PC-9 (cell line): ENCODE measurements at regions not wholly inside any gene's neighbourhood (a gene's known extent, or its start where the extent isn't known, plus 50 kb on each side); places are given as distances from the start of the nearest gene placed in this dataset.

Source experiments
- BruUV-seq: library from RNA; stranded (reverse); fragments of 400-500 nt; replicated peaks from 2 replicates; lab custom pipeline; 2021; lab: Mats Ljungman, UMichigan
- CTCF ChIA-PET: fragments of 300-600 bp; sonication (Branson Sonifier 250); formaldehyde crosslinking; loops from one replicate; lab custom pipeline; 2022; ENCODE audit warnings: antibody characterized with exemption; lab: Charles Lee
- POLR2A ChIA-PET: fragments of 300-600 bp; sonication (Branson Sonifier 250); formaldehyde crosslinking; loops from one replicate; lab custom pipeline; 2022; ENCODE audit warnings: antibody characterized with exemption; ENCODE audit not compliant: unreplicated experiment; lab: Charles Lee
- DNase-seq, 2 experiments: peaks; one replicate each; pipeline versions ENCODE4 v3.0.0 to v3.0.0-alpha.2; 2015 to 2022; ENCODE audit warnings: mixed read lengths in 1 of 2
- H2AFZ ChIP-seq: fragments of 200-600 bp; sonication (generic); 2 replicates; pipeline ENCODE4 v1.8.1; 2017; ENCODE audit warnings: antibody characterized with exemption
- H3F3A ChIP-seq: fragments of 200-600 bp; sonication (generic); 2 replicates; pipeline ENCODE4 v1.8.1; 2017; ENCODE audit warnings: antibody characterized with exemption, mild to moderate bottlenecking, low read depth; ENCODE audit not compliant: insufficient read depth
- H3K27ac ChIP-seq: fragments of 200-600 bp; sonication (generic); 2 replicates; pipeline ENCODE4 v1.6.1; 2016; ENCODE audit warnings: mixed run types
- H3K27me3 ChIP-seq: fragments of 200-600 bp; sonication (generic); 2 replicates; pipeline ENCODE4 v1.6.1; 2016; ENCODE audit warnings: low read depth, mixed run types; ENCODE audit not compliant: insufficient read depth
- H3K36me3 ChIP-seq: fragments of 200-600 bp; sonication (generic); 2 replicates; pipeline ENCODE4 v1.6.1; 2016; ENCODE audit warnings: low read depth, mixed run types
- H3K4me1 ChIP-seq: fragments of 200-600 bp; sonication (generic); replicated peaks from 2 replicates; pipeline ENCODE4 v1.6.1; 2016; ENCODE audit warnings: mixed run types; ENCODE audit not compliant: insufficient read depth
- H3K4me2 ChIP-seq: fragments of 200-600 bp; sonication (generic); 2 replicates; pipeline ENCODE4 v1.6.1; 2017; ENCODE audit warnings: mixed run types
- H3K4me3 ChIP-seq: fragments of 200-600 bp; sonication (generic); 2 replicates; pipeline ENCODE4 v1.6.1; 2016; ENCODE audit warnings: mixed run types
- H3K79me2 ChIP-seq: fragments of 200-600 bp; sonication (generic); 2 replicates; pipeline ENCODE4 v1.6.1; 2017; ENCODE audit warnings: low read depth, mixed run types
- H3K9me2 ChIP-seq: fragments of 200-600 bp; sonication (generic); 2 replicates; pipeline ENCODE4 v1.8.1; 2017; ENCODE audit warnings: mild to moderate bottlenecking; ENCODE audit not compliant: insufficient read depth
- H3K9me3 ChIP-seq: fragments of 200-600 bp; sonication (generic); 2 replicates; pipeline ENCODE4 v1.8.1; 2016; ENCODE audit warnings: low read depth; ENCODE audit not compliant: insufficient read depth
- H4K20me1 ChIP-seq: fragments of 200-600 bp; sonication (generic); 2 replicates; pipeline ENCODE4 v1.8.1; 2017; ENCODE audit not compliant: insufficient read depth
- CTCF ChIP-seq: fragments of 200-600 bp; sonication (generic); conservative IDR thresholded peaks from 2 replicates; pipeline ENCODE4 v1.6.1; 2017; ENCODE audit warnings: mixed run types, antibody characterized with exemption, mild to moderate bottlenecking, moderate library complexity
- EZH2 ChIP-seq: fragments of 200-600 bp; sonication (generic); IDR thresholded peaks from 2 replicates; pipeline ENCODE4 v1.8.0; 2017; ENCODE audit warnings: antibody characterized with exemption, low read depth
- intact Hi-C: fragments of 100-400 bp; cut with micrococcal nuclease; formaldehyde crosslinking; loops from one replicate; pipeline ENCODE4 v1.10.0; 2022; ENCODE audit not compliant: unreplicated experiment

- BruUV-seq, result no TSS peak
- intact Hi-C loops, result no loop called here
- TF ChIP-seq EZH2, result no peak
- no peak for TF ChIP-seq CTCF
- Histone ChIP-seq H2AFZ (no peak overlapping the region), H3K27me3 (no peaks in the 10 kb centered on the region), H3K4me1 (peaks cover 7% of the 10 kb centered on the region; the same call in 1 of the 2 replicates), H3K9me3 (peaks cover 4% of the 10 kb centered on the region; the same call in 1 of the 2 replicates), H3K79me2 (no peaks in the 10 kb centered on the region), H3K36me3 (no peaks in the 10 kb centered on the region), H3K4me3 (no peak overlapping the region), H3K27ac (no peak overlapping the region), H3F3A (no peaks in the 10 kb centered on the region; the same call in 1 of the 2 replicates), H4K20me1 (no peaks in the 10 kb centered on the region), H3K4me2 (no peak overlapping the region), H3K9me2 (no peaks in the 10 kb centered on the region; the same call in 1 of the 2 replicates)
- CTCF ChIA-PET, result no interaction called here
- DNase-seq, result no peak
- POLR2A ChIA-PET, result no interaction called here
Measured at GRCh38 chr6:95803889-95804288, 211.9 kb upstream of the FUT9 start.

DNA sequence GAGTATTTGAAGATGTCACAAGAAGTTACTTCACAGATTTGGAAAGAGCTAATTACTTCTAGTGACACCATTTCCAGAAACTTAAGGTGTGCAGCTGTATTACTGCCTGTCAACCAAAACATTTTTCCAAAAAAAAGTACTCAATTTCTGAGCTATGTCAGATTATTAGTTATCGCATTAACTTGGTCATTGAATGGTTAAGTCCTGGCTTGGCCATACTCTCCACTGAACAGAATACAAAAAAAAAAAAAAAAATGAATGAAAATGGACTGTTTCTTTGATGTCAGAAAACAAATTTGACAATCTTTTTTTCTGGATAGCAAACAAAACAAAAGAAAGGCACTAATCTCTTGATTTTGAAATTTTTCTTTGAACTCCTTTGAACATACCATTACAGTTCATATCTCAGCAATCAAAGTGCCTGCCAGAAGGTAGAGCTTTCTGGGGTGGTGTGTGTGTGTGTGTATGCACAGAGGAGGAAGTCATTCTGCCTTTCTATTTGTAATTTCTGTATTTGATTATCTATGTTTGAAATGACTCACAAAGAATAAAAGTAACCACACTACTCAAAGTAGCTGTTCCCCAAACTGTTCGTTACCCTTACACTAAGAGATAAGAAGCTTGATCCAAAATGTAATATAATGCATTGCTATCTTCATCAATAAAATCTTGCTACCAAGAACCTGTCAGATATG, 210.8 kb upstream of the FUT9 start:
- H3F3A ChIP-seq, result no peaks in the 10 kb centered on the region; the same call in 1 of the 2 replicates
- no peaks in the 10 kb centered on the region for H4K20me1 ChIP-seq
- H3K9me3 ChIP-seq, result peaks cover 4% of the 10 kb centered on the region; the same call in 1 of the 2 replicates
- H3K9me2 ChIP-seq, result peaks cover 4% of the 10 kb centered on the region
- no peak overlapping the region for H3K27ac ChIP-seq
- no peak overlapping the region for H3K4me2 ChIP-seq
- no peaks in the 10 kb centered on the region for H3K27me3 ChIP-seq
- H2AFZ ChIP-seq, result no peak overlapping the region
- TF ChIP-seq EZH2, result no peak
- no peak for TF ChIP-seq CTCF
- no peaks in the 10 kb centered on the region for H3K79me2 ChIP-seq
- ChIA-PET CTCF (no interaction called here), POLR2A (interaction anchor here (0.6 kb wide), 1 partner anchor 217 kb away, joined by 3 read pairs; no protein-coding TSS in a partner anchor)
- H3K4me3 ChIP-seq, result no peak overlapping the region
- no TSS peak for BruUV-seq
- intact Hi-C loops, result no loop called here
- DNase-seq, result no peak
- H3K4me1 ChIP-seq, result peaks cover 7% of the 10 kb centered on the region; the same call in 1 of the 2 replicates
- H3K36me3 ChIP-seq, result no peaks in the 10 kb centered on the region

DNA sequence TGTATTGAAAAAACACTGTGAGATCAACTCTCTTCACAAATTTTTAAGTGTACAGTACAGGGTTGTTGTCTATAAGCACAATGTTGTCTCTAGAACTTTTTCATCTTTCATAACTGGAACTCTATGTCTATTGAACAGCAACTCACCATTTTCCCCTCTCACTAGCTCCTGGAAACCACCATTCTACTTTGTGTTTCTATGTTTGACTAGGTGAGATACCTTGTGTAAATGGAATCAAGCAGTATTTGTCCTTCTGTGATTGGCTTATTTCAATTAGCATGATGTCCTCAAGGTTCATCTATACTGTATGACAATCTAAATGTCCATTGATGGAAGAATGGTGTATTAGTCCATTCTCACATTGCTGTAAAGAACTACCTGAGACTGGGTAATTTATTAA, 210.1 kb upstream of the FUT9 start:
- peaks cover 7% of the 10 kb centered on the region; the same call in 1 of the 2 replicates for H3K4me1 ChIP-seq
- H3K27ac ChIP-seq, result no peak overlapping the region
- no peaks in the 10 kb centered on the region for H3K79me2 ChIP-seq
- H3K9me3 ChIP-seq, result peaks cover 4% of the 10 kb centered on the region; the same call in 1 of the 2 replicates
- no peaks in the 10 kb centered on the region for H3K36me3 ChIP-seq
- H4K20me1 ChIP-seq, result no peaks in the 10 kb centered on the region
- TF ChIP-seq CTCF (no peak), EZH2 (no peak)
- intact Hi-C loops, result no loop called here
- CTCF ChIA-PET, result no interaction called here
- no peak overlapping the region for H2AFZ ChIP-seq
- no peak overlapping the region for H3K4me2 ChIP-seq
- H3F3A ChIP-seq, result no peaks in the 10 kb centered on the region; the same call in 1 of the 2 replicates
- no TSS peak for BruUV-seq
- DNase-seq, result no peak
- H3K9me2 ChIP-seq, result peaks cover 4% of the 10 kb centered on the region; the same call in 1 of the 2 replicates
- no peaks in the 10 kb centered on the region for H3K27me3 ChIP-seq
- H3K4me3 ChIP-seq, result no peak overlapping the region
- POLR2A ChIA-PET, result interaction anchor here (0.6 kb wide), 1 partner anchor 217 kb away, joined by 3 read pairs; no protein-coding TSS in a partner anchor
